HEK293T (cell line): ENCODE measurements at regions not wholly inside any gene's neighbourhood (a gene's known extent, or its start where the extent isn't known, plus 50 kb on each side); places are given as distances from the start of the nearest gene placed in this dataset.

Experiments
- BHLHE40 ChIP-seq: fragments of 450-650 bp; IDR thresholded peaks from 2 replicates; pipeline ENCODE4 v1.6.1; 2016; ENCODE audit warnings: mild to moderate bottlenecking, moderate library complexity, borderline replicate concordance
- FOXA1 ChIP-seq: fragments of 450-650 bp; IDR thresholded peaks from 2 replicates; pipeline ENCODE4 v1.6.1; 2016; ENCODE audit warnings: mild to moderate bottlenecking
- FOXK2 ChIP-seq: fragments of 450-650 bp; IDR thresholded peaks from 2 replicates; pipeline ENCODE4 v1.6.1; 2016; ENCODE audit warnings: mild to moderate bottlenecking
- FOXM1 ChIP-seq: fragments of 450-650 bp; IDR thresholded peaks from 2 replicates; pipeline ENCODE4 v1.6.1; 2017; ENCODE audit warnings: mild to moderate bottlenecking, borderline replicate concordance
- HDGF ChIP-seq: fragments of 450-650 bp; IDR thresholded peaks from 2 replicates; pipeline ENCODE4 v1.6.1; 2017; ENCODE audit warnings: antibody characterized with exemption, borderline replicate concordance
- SP1 ChIP-seq: fragments of 450-650 bp; IDR thresholded peaks from 2 replicates; pipeline ENCODE4 v1.6.1; 2017

- no peak for TF ChIP-seq FOXA1
- no peak for TF ChIP-seq HDGF
- TF ChIP-seq BHLHE40: no peak
- no peak for TF ChIP-seq SP1
- TF ChIP-seq FOXK2: no peak
- TF ChIP-seq FOXM1: no peak
Measured at GRCh38 chr18:11522992-11523391, 86.4 kb upstream of the SLC35G4 start.
